ENCODE measurements at regions not wholly inside any gene's neighbourhood (a gene's known extent, or its start where the extent isn't known, plus 50 kb on each side); places are given as distances from the start of the nearest gene placed in this dataset.

DNA sequence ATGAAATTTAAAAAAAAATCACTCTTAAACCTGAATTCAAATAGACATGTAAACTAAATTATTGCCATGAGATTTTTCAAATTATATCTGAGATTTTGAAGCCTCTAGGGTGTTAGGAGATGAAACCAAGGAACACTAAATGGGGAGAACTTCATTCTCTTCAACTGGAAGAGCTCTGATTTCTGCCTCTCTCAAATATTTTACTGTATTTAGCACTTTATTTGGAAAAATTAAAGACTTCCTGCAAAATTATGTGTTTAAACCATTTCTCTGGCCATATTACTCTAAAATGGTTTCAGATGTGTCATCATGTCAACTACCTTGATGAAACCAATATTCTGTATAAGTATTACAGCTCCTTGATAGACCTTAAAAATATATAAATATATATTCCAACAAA, 1571.6 kb upstream of the PRR20A start:
- no peak for TF ChIP-seq ZNF19 (tag by site-specific recombination; IDR thresholded peaks at IDR 0.05; ENCODE audit: low read depth)
- TF ChIP-seq ZNF248 (tag by site-specific recombination; IDR thresholded peaks at IDR 0.05) = no peak
- no peak for TF ChIP-seq ZNF140 (tag by site-specific recombination; IDR thresholded peaks at IDR 0.05)
- no peak for TF ChIP-seq ZNF658 (tag by site-specific recombination; IDR thresholded peaks at IDR 0.05)
- TF ChIP-seq KLF16 (tag by site-specific recombination; IDR thresholded peaks at IDR 0.05) = no peak
- TF ChIP-seq, protein P1, sequence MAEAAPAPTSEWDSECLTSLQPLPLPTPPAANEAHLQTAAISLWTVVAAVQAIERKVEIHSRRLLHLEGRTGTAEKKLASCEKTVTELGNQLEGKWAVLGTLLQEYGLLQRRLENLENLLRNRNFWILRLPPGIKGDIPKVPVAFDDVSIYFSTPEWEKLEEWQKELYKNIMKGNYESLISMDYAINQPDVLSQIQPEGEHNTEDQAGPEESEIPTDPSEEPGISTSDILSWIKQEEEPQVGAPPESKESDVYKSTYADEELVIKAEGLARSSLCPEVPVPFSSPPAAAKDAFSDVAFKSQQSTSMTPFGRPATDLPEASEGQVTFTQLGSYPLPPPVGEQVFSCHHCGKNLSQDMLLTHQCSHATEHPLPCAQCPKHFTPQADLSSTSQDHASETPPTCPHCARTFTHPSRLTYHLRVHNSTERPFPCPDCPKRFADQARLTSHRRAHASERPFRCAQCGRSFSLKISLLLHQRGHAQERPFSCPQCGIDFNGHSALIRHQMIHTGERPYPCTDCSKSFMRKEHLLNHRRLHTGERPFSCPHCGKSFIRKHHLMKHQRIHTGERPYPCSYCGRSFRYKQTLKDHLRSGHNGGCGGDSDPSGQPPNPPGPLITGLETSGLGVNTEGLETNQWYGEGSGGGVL (tag by site-specific recombination; IDR thresholded peaks at IDR 0.05) = no peak
- no peaks in the 10 kb centered on the region for H3K36me3 ChIP-seq (ENCODE audit: control insufficient read depth in 2 of 2, insufficient read depth in 1 of 2, low read length in 2 of 2)
- no peaks in the 10 kb centered on the region for H3K9me3 ChIP-seq (ENCODE audit: control insufficient read depth, insufficient read depth, low read depth, low read length)
- POLR2A ChIA-PET = no interaction called here
- no peak overlapping the region for H3K27ac ChIP-seq (ENCODE audit: extremely low read depth, low read depth, low read length)
- CTCF ChIA-PET = no interaction called here
- no peak overlapping the region for H3K4me3 ChIP-seq (ENCODE audit: low read depth, low read length)
- no peaks in the 10 kb centered on the region for H3K4me1 ChIP-seq (ENCODE audit: control insufficient read depth, insufficient read depth, low read length)

DNA sequence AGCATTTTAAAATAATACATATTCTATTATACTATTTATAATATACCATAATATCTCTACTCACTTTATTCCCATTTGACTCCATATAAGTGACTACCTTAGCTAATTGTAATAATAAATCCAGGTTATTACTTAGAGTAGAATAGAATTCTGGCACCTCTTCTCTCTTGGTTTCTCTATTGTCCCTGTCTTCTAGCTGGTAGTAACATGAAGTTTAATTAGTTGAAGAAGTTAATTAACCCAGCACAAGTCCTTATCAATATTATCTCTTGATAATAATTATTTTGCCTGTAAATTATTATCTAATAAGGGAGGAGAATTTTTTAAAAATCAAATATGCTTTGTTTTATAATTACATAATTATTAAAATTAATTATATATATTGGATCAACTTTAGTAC, 1571.2 kb upstream of the PRR20A start:
- Histone ChIP-seq H3K9me3 (ENCODE audit: control insufficient read depth, insufficient read depth, low read depth, low read length) (no peaks in the 10 kb centered on the region), H3K36me3 (ENCODE audit: control insufficient read depth in 2 of 2, insufficient read depth in 1 of 2, low read length in 2 of 2) (no peaks in the 10 kb centered on the region), H3K4me1 (ENCODE audit: control insufficient read depth, insufficient read depth, low read length) (no peaks in the 10 kb centered on the region), H3K27ac (ENCODE audit: extremely low read depth, low read depth, low read length) (no peak overlapping the region), H3K4me3 (ENCODE audit: low read depth, low read length) (no peak overlapping the region)
- TF ChIP-seq KLF8 (tag by site-specific recombination; IDR thresholded peaks at IDR 0.05) (no peak), ZNF335 (tag by site-specific recombination; conservative IDR thresholded peaks at IDR 0.05) (no peak), ZNF776 (tag by site-specific recombination; IDR thresholded peaks at IDR 0.05; ENCODE audit: borderline replicate concordance) (no peak)
- TF ChIP-seq, protein P2, sequence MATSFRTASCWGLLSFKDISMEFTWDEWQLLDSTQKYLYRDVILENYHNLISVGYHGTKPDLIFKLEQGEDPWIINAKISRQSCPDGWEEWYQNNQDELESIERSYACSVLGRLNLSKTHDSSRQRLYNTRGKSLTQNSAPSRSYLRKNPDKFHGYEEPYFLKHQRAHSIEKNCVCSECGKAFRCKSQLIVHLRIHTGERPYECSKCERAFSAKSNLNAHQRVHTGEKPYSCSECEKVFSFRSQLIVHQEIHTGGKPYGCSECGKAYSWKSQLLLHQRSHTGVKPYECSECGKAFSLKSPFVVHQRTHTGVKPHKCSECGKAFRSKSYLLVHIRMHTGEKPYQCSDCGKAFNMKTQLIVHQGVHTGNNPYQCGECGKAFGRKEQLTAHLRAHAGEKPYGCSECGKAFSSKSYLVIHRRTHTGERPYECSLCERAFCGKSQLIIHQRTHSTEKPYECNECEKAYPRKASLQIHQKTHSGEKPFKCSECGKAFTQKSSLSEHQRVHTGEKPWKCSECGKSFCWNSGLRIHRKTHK (tag by site-specific recombination; IDR thresholded peaks at IDR 0.05) = no peak
- TF ChIP-seq, protein P3, sequence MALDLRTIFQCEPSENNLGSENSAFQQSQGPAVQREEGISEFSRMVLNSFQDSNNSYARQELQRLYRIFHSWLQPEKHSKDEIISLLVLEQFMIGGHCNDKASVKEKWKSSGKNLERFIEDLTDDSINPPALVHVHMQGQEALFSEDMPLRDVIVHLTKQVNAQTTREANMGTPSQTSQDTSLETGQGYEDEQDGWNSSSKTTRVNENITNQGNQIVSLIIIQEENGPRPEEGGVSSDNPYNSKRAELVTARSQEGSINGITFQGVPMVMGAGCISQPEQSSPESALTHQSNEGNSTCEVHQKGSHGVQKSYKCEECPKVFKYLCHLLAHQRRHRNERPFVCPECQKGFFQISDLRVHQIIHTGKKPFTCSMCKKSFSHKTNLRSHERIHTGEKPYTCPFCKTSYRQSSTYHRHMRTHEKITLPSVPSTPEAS (tag by site-specific recombination; IDR thresholded peaks at IDR 0.05) = no peak
- TF ChIP-seq, protein P4, sequence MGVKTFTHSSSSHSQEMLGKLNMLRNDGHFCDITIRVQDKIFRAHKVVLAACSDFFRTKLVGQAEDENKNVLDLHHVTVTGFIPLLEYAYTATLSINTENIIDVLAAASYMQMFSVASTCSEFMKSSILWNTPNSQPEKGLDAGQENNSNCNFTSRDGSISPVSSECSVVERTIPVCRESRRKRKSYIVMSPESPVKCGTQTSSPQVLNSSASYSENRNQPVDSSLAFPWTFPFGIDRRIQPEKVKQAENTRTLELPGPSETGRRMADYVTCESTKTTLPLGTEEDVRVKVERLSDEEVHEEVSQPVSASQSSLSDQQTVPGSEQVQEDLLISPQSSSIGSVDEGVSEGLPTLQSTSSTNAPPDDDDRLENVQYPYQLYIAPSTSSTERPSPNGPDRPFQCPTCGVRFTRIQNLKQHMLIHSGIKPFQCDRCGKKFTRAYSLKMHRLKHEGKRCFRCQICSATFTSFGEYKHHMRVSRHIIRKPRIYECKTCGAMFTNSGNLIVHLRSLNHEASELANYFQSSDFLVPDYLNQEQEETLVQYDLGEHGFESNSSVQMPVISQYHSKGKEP (tag by site-specific recombination; IDR thresholded peaks at IDR 0.05) = no peak
- TF ChIP-seq, protein P5, sequence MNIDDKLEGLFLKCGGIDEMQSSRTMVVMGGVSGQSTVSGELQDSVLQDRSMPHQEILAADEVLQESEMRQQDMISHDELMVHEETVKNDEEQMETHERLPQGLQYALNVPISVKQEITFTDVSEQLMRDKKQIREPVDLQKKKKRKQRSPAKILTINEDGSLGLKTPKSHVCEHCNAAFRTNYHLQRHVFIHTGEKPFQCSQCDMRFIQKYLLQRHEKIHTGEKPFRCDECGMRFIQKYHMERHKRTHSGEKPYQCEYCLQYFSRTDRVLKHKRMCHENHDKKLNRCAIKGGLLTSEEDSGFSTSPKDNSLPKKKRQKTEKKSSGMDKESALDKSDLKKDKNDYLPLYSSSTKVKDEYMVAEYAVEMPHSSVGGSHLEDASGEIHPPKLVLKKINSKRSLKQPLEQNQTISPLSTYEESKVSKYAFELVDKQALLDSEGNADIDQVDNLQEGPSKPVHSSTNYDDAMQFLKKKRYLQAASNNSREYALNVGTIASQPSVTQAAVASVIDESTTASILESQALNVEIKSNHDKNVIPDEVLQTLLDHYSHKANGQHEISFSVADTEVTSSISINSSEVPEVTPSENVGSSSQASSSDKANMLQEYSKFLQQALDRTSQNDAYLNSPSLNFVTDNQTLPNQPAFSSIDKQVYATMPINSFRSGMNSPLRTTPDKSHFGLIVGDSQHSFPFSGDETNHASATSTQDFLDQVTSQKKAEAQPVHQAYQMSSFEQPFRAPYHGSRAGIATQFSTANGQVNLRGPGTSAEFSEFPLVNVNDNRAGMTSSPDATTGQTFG (tag by site-specific recombination; IDR thresholded peaks at IDR 0.05; ENCODE audit: borderline replicate concordance) = no peak
- POLR2A ChIA-PET = no interaction called here
- CTCF ChIA-PET = no interaction called here

DNA sequence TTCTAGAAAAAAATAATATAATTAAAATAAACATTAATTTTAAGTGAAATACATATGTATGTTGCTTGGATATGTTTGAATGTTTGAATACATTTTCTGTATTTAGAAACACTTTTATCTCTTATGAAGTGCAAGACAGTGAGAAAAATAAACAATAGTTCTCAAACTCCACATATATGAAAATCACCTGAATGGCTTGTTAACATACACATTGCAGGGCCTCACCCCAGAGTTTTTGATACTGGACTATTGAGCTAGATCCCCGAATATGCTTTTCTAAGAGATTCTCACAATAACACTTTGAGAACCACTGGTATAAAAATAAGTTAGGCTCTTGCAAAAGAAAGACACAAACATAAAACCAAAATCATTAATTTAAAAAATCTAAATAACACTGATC, 1570.3 kb upstream of the PRR20A start:
- POLR2A ChIA-PET = no interaction called here
- no peak overlapping the region for H3K4me3 ChIP-seq (ENCODE audit: low read depth, low read length)
- H3K4me1 ChIP-seq (ENCODE audit: control insufficient read depth, insufficient read depth, low read length) = no peaks in the 10 kb centered on the region

More for the DNA sequence above, 1570.3 kb upstream of the PRR20A start:
- CTCF ChIA-PET = no interaction called here
- Histone ChIP-seq H3K27ac (ENCODE audit: extremely low read depth, low read depth, low read length) (no peak overlapping the region), H3K36me3 (ENCODE audit: control insufficient read depth in 2 of 2, insufficient read depth in 1 of 2, low read length in 2 of 2) (no peaks in the 10 kb centered on the region), H3K9me3 (ENCODE audit: control insufficient read depth, insufficient read depth, low read depth, low read length) (no peaks in the 10 kb centered on the region)
- TF ChIP-seq ZNF664 (tag by site-specific recombination; IDR thresholded peaks at IDR 0.05) = no peak
- TF ChIP-seq, protein P6, sequence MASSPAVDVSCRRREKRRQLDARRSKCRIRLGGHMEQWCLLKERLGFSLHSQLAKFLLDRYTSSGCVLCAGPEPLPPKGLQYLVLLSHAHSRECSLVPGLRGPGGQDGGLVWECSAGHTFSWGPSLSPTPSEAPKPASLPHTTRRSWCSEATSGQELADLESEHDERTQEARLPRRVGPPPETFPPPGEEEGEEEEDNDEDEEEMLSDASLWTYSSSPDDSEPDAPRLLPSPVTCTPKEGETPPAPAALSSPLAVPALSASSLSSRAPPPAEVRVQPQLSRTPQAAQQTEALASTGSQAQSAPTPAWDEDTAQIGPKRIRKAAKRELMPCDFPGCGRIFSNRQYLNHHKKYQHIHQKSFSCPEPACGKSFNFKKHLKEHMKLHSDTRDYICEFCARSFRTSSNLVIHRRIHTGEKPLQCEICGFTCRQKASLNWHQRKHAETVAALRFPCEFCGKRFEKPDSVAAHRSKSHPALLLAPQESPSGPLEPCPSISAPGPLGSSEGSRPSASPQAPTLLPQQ (tag by site-specific recombination; IDR thresholded peaks at IDR 0.05) = no peak
